GM23338 (cell line): ENCODE measurements at regions not wholly inside any gene's neighbourhood (a gene's known extent, or its start where the extent isn't known, plus 50 kb on each side); places are given as distances from the start of the nearest gene placed in this dataset.
A peak's percentile ranks its signal among the peaks of the same experiment; 100 is the strongest.

Source experiments
- ATAC-seq: fragments of 200-7000 bp; cut with Tn5 transposase; 3 replicates; pipeline ENCODE4 v1.9.1; 2020
- DNase-seq: peaks from one replicate; pipeline ENCODE4 v3.0.0-alpha.2; 2015; ENCODE audit warnings: low spot score
- H2AFZ ChIP-seq: fragments of 200-600 bp; sonication (generic); 2 replicates; pipeline ENCODE4 v1.8.0; 2016; ENCODE audit warnings: antibody characterized with exemption, mild to moderate bottlenecking, moderate library complexity
- H3F3A ChIP-seq: fragments of 200-600 bp; sonication (generic); replicated peaks from 2 replicates; pipeline ENCODE4 v1.8.0; 2017; ENCODE audit warnings: antibody characterized with exemption, mixed run types, low read depth
- H3K27ac ChIP-seq: fragments of 200-600 bp; sonication (generic); 2 replicates; pipeline ENCODE4 v1.6.1; 2016; ENCODE audit warnings: low read depth
- H3K27me3 ChIP-seq: fragments of 200-600 bp; sonication (generic); 2 replicates; pipeline ENCODE4 v1.8.0; 2016; ENCODE audit warnings: mild to moderate bottlenecking, mixed run types, moderate library complexity; ENCODE audit not compliant: insufficient read depth
- H3K36me3 ChIP-seq: fragments of 200-600 bp; sonication (generic); 2 replicates; pipeline ENCODE4 v1.8.0; 2016; ENCODE audit warnings: mild to moderate bottlenecking; ENCODE audit not compliant: insufficient read depth
- H3K4me1 ChIP-seq: fragments of 200-600 bp; sonication (generic); 2 replicates; pipeline ENCODE4 v1.8.0; 2016; ENCODE audit warnings: mild to moderate bottlenecking, moderate library complexity; ENCODE audit not compliant: insufficient read depth
- H3K4me2 ChIP-seq: fragments of 200-600 bp; sonication (generic); 2 replicates; pipeline ENCODE4 v1.7.1; 2017; ENCODE audit warnings: mixed run types
- H3K4me3 ChIP-seq: fragments of 200-600 bp; sonication (generic); 2 replicates; pipeline ENCODE4 v1.6.1; 2016; ENCODE audit warnings: mixed run types
- H3K79me2 ChIP-seq: fragments of 200-600 bp; sonication (generic); replicated peaks from 2 replicates; pipeline ENCODE4 v1.8.0; 2017; ENCODE audit warnings: mild to moderate bottlenecking; ENCODE audit not compliant: insufficient read depth
- H3K9me2 ChIP-seq: fragments of 200-600 bp; sonication (generic); 2 replicates; pipeline ENCODE4 v1.8.0; 2017; ENCODE audit not compliant: insufficient read depth
- H4K20me1 ChIP-seq: fragments of 200-600 bp; sonication (generic); replicated peaks from 2 replicates; pipeline ENCODE4 v1.8.0; 2017; ENCODE audit warnings: mild to moderate bottlenecking; ENCODE audit not compliant: insufficient read depth
- H3K27ac Mint-ChIP-seq: 2 replicates; pipeline ENCODE4 v1.8.0; 2020; ENCODE audit warnings: inconsistent platforms, mild to moderate bottlenecking, moderate library complexity, mixed read lengths
- H3K27me3 Mint-ChIP-seq: 3 replicates; pipeline ENCODE4 v1.8.0; 2022; ENCODE audit warnings: low read depth, mild to moderate bottlenecking, moderate library complexity, mixed read lengths, inconsistent platforms; ENCODE audit not compliant: insufficient read depth, poor library complexity
- H3K36me3 Mint-ChIP-seq: 3 replicates; pipeline ENCODE4 v1.8.0; 2021; ENCODE audit warnings: low read depth, mild to moderate bottlenecking, inconsistent platforms, moderate library complexity, mixed read lengths
- H3K4me1 Mint-ChIP-seq: 3 replicates; pipeline ENCODE4 v1.8.0; 2020; ENCODE audit warnings: mild to moderate bottlenecking, inconsistent platforms, mixed read lengths
- H3K4me3 Mint-ChIP-seq: 3 replicates; pipeline ENCODE4 v1.8.0; 2021; ENCODE audit warnings: moderate library complexity, mild to moderate bottlenecking, inconsistent platforms, mixed read lengths
- H3K9me3 Mint-ChIP-seq: 3 replicates; pipeline ENCODE4 v1.8.0; 2020; ENCODE audit warnings: moderate library complexity, mild to moderate bottlenecking, inconsistent platforms, mixed read lengths
- CREB1 ChIP-seq: fragments of 250-450 bp; sonication (Bioruptor Pico); IDR thresholded peaks from 2 replicates; pipeline ENCODE4 v1.5.0; 2020; ENCODE audit warnings: low read depth, mild to moderate bottlenecking, moderate library complexity
- CTCF ChIP-seq, 2 experiments: fragments of 200-600 bp in 1 of 2; sonication (generic) in 1 of 2; conservative IDR thresholded peaks; 2 replicates each; pipeline versions ENCODE4 v1.5.1 to v1.6.1; 2016 to 2017; ENCODE audit warnings: antibody characterized with exemption in 2 of 2, low read depth in 2 of 2, mild to moderate bottlenecking in 2 of 2, moderate library complexity in 1 of 2
- EZH2 ChIP-seq: fragments of 200-600 bp; sonication (generic); IDR thresholded peaks from one replicate; pipeline ENCODE4 v1.8.0; 2017; ENCODE audit warnings: antibody characterized with exemption, mild to moderate bottlenecking, low read depth; ENCODE audit not compliant: unreplicated experiment
- EZH2phosphoT487 ChIP-seq: fragments of 200-600 bp; sonication (generic); IDR thresholded peaks from one replicate; pipeline ENCODE4 v1.8.1; 2018; ENCODE audit warnings: antibody characterized with exemption; ENCODE audit not compliant: unreplicated experiment
- JUNB ChIP-seq: IDR thresholded peaks from one replicate; pipeline ENCODE4 v1.6.1; 2016; ENCODE audit warnings: antibody characterized with exemption; ENCODE audit not compliant: unreplicated experiment
- NANOG ChIP-seq: IDR thresholded peaks from 2 replicates; pipeline ENCODE4 v1.6.1; 2016; ENCODE audit warnings: antibody characterized with exemption, borderline replicate concordance
- POLR2AphosphoS5 ChIP-seq: IDR thresholded peaks from 2 replicates; pipeline ENCODE4 v1.6.1; 2016; ENCODE audit warnings: antibody characterized with exemption, low read depth
- REST ChIP-seq: IDR thresholded peaks from one replicate; pipeline ENCODE4 v1.6.1; 2018; ENCODE audit warnings: antibody characterized with exemption; ENCODE audit not compliant: unreplicated experiment
- STAT1 ChIP-seq: IDR thresholded peaks from one replicate; pipeline ENCODE4 v1.6.1; 2016; ENCODE audit warnings: antibody characterized with exemption; ENCODE audit not compliant: unreplicated experiment
- ZNF114 ChIP-seq: fragments of 250-450 bp; sonication (Bioruptor Pico); IDR thresholded peaks from 2 replicates; pipeline ENCODE4 v1.5.0; 2020; ENCODE audit warnings: mild to moderate bottlenecking, moderate library complexity
- ZNF331 ChIP-seq: fragments of 250-450 bp; sonication (Bioruptor Pico); IDR thresholded peaks from 2 replicates; pipeline ENCODE4 v1.5.0; 2020; ENCODE audit warnings: low read depth, mild to moderate bottlenecking, moderate library complexity
- ZNF462 ChIP-seq: fragments of 250-450 bp; sonication (Bioruptor Pico); IDR thresholded peaks from 2 replicates; pipeline ENCODE4 v1.5.0; 2020; ENCODE audit warnings: mild to moderate bottlenecking, moderate library complexity
- TF ChIP-seq, protein P1 (sequence below): IDR thresholded peaks from 2 replicates; pipeline ENCODE4 v1.6.1; 2016; ENCODE audit warnings: antibody characterized with exemption

DNA sequence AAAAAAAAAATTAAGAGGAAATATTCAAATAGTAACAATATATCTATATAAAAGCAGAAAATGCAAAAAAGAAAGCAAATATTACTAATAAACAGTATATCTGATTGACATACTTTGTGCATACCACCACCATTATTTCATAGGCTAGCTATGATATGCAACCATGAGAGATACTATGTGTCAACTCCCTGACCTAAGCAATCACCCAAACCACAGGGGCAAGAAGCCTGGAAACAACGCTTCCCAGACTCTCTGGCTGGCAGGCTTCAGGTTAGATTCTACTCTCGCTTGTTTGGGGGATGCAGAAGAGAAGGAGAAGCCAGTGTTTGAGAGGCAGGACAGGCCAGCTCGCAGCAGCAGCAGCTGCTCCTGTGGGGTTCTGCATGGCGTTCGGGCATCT is 169.3 kb upstream of the TPM1 start:
- Histone ChIP-seq H3K4me2 (no peak overlapping the region), H2AFZ (peak overlapping the region; percentile 81)

More for the DNA sequence above, 169.3 kb upstream of the TPM1 start:
- no peaks in the 10 kb centered on the region for H3K9me2 ChIP-seq
- Mint-ChIP-seq H3K4me1 (peaks cover 23% of the 10 kb centered on the region), H3K36me3 (no peaks in the 10 kb centered on the region), H3K9me3 (peaks cover 6% of the 10 kb centered on the region; the same call in 2 of the 3 replicates), H3K27me3 (no peaks in the 10 kb centered on the region), H3K27ac (no peak overlapping the region), H3K4me3 (no peak overlapping the region)
- H3K27ac ChIP-seq, result no peak overlapping the region
- no peaks in the 10 kb centered on the region for H3F3A ChIP-seq
- no peak for TF ChIP-seq EZH2phosphoT487
- TF ChIP-seq ZNF114, result no peak
- no peak for TF ChIP-seq CREB1
- no peak for TF ChIP-seq JUNB
- no peak for TF ChIP-seq NANOG
- TF ChIP-seq STAT1, result no peak
- TF ChIP-seq, protein P1, sequence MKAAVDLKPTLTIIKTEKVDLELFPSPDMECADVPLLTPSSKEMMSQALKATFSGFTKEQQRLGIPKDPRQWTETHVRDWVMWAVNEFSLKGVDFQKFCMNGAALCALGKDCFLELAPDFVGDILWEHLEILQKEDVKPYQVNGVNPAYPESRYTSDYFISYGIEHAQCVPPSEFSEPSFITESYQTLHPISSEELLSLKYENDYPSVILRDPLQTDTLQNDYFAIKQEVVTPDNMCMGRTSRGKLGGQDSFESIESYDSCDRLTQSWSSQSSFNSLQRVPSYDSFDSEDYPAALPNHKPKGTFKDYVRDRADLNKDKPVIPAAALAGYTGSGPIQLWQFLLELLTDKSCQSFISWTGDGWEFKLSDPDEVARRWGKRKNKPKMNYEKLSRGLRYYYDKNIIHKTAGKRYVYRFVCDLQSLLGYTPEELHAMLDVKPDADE, result no peak
- TF ChIP-seq ZNF462, result no peak
- no peak for TF ChIP-seq EZH2
- no peak for TF ChIP-seq REST
- no peak for TF ChIP-seq ZNF331 (CRISPR knock-in tag)
- TF ChIP-seq CTCF (conservative IDR thresholded peaks at IDR 0.05; ENCODE audit: low read depth in 2 of 2), result no peak
- TF ChIP-seq POLR2AphosphoS5, result no peak
- no peaks in the 10 kb centered on the region for H3K4me1 ChIP-seq
- no peaks in the 10 kb centered on the region for H3K27me3 ChIP-seq
- no peak for ATAC-seq
- no peaks in the 10 kb centered on the region for H4K20me1 ChIP-seq
- H3K4me3 ChIP-seq, result no peak overlapping the region
- H3K79me2 ChIP-seq, result no peaks in the 10 kb centered on the region
- no peaks in the 10 kb centered on the region; the same call in 1 of the 2 replicates for H3K36me3 ChIP-seq
- DNase-seq, result no peak
